GM20000 (cell line): ENCODE measurements at regions not wholly inside any gene's neighbourhood (a gene's known extent, or its start where the extent isn't known, plus 50 kb on each side); places are given as distances from the start of the nearest gene placed in this dataset.

Experiments used
- DNase-seq: peaks from one replicate; pipeline ENCODE4 v3.0.0; 2012; ENCODE audit warnings: low spot score
- TF ChIP-seq, protein P1 (sequence below): IDR thresholded peaks from 2 replicates; pipeline ENCODE4 v1.5.1; 2012; ENCODE audit warnings: mild to moderate bottlenecking, control low read depth; ENCODE audit errors: extremely low read depth, missing control alignments

DNA sequence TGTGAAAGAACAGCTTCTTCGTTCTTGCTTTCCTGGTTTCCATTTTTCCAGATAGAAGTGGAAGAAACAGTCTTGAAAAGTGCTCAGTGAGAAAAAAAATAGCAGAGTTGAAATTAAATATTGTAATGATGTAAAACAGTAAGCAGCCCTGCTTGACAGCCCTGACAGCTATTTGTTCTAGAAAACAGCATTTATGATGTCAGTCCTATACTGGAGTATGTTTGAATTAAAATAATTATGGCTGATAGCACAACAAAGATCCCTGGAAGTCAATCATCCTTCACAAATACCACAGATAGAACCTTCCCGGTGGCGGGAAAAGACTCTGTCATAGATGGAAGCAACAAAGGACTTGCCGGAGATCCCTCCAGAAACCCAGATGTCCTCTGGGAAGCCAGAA is 298.0 kb upstream of the TNRC6C start:
- no peak for DNase-seq
- TF ChIP-seq, protein P1, sequence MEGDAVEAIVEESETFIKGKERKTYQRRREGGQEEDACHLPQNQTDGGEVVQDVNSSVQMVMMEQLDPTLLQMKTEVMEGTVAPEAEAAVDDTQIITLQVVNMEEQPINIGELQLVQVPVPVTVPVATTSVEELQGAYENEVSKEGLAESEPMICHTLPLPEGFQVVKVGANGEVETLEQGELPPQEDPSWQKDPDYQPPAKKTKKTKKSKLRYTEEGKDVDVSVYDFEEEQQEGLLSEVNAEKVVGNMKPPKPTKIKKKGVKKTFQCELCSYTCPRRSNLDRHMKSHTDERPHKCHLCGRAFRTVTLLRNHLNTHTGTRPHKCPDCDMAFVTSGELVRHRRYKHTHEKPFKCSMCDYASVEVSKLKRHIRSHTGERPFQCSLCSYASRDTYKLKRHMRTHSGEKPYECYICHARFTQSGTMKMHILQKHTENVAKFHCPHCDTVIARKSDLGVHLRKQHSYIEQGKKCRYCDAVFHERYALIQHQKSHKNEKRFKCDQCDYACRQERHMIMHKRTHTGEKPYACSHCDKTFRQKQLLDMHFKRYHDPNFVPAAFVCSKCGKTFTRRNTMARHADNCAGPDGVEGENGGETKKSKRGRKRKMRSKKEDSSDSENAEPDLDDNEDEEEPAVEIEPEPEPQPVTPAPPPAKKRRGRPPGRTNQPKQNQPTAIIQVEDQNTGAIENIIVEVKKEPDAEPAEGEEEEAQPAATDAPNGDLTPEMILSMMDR, result no peak

- TF ChIP-seq, protein P1, result no peak
Observed at GRCh38 chr17:77662833-77663232, 295.7 kb upstream of the TNRC6C start.

DNA sequence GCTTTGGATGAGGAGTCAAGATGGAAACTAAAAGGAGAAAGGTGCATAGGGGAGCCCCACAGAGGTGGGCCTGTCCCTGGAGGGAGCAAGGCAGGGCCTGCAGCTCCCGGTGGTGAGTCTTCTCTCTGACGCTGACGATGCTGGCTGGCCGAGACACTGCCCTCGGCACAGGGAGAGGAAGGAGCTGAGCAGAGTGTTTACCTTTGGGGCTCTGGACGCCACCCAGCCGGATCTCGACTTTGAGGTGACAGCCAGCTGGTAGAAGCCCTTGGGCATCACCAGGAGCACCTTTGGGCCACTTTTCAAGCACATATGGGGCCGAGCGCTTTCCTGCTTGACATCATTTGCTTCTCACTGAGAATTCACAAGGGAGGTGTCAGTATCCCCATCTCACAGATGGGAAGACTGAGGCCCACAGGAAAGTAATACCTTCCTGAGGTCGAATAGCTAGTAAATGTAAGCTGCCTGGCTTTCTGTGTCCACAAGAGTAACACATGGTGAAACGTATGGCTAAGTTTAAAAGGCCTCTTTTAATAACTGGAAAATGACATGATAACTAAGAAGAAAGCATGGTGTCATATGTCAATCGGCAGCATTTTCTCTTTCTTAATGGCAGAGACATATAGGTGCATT is 294.3 kb upstream of the TNRC6C start:
- no peak for DNase-seq
- TF ChIP-seq, protein P1, result no peak

More at GRCh38 chr17:77662833-77663232, 295.7 kb upstream of the TNRC6C start:
- DNase-seq, result no peak

GRCh38 chr17:77665833-77666232 is 292.7 kb upstream of the TNRC6C start:
- no peak for DNase-seq
- TF ChIP-seq, protein P1, result no peak

GRCh38 chr17:77666462-77666861 is 292.0 kb upstream of the TNRC6C start:
- TF ChIP-seq, protein P1, result no peak
- DNase-seq, result no peak

DNA sequence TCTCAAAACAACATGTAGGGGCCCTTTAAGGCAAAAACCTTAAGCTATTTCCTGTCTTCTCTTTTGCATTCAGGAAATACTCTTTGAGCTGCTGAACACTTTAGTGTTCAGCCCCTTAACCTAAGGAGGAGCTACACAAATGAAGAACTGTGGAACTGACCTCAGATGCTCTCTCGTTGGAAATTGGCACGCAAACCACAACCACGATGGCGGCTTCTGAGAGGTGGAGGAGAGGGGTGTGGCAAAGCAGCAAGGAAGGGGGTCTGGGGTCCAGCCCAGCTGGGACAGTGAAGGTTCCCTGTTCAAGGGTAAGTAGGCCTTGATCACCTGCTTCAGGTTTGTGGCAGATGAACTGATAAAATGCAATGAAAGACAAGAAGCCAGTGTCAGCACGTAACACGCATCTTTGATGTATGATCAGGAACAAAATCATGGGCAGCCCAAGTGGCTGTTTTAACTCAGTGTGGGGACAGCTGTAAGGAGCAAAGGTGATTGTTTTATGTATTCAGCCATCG is 291.6 kb upstream of the TNRC6C start:
- peak; percentile 42 for DNase-seq
- TF ChIP-seq, protein P1, result no peak

DNA sequence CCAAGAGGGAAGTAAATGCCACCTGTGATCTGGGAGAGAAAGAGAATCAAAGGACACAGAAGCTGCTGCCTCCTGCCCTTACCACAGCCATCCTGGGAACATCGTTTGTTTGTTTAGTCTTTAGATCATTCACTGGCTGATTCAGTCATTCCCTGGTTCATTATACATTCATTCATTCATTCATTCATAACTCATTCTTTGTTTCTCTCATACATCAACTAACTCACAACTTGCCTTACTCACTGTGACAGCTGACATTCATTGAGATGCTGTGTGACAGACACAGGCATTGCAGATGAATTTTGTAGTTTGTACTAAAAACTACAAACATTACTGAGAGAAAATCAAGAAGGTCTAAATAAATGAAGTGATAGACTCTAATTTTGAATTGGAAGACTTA is 291.0 kb upstream of the TNRC6C start:
- DNase-seq, result no peak
- TF ChIP-seq, protein P1, result no peak
